Liver (tissue), 8 donors: ENCODE measurements at regions not wholly inside any gene's neighbourhood (a gene's known extent, or its start where the extent isn't known, plus 50 kb on each side); places are given as distances from the start of the nearest gene placed in this dataset.

Experiments used
- DNase-seq: peaks from one replicate; pipeline ENCODE4 v3.0.0-alpha.2; 2017; ENCODE audit warnings: low spot score
- H3K27ac ChIP-seq, 2 donors: one replicate each; pipeline ENCODE4 v1.7.0; 2013; ENCODE audit warnings: inconsistent platforms in 2 of 2, low read length in 2 of 2, control low read depth in 1 of 2, low read depth in 1 of 2, mild to moderate bottlenecking in 1 of 2
- H3K27me3 ChIP-seq, 4 donors: one replicate each; pipeline versions ENCODE4 v1.6.1 to v1.7.0; 2013; ENCODE audit warnings: low read length in 3 of 4, inconsistent platforms in 1 of 4, mild to moderate bottlenecking in 1 of 4, moderate library complexity in 1 of 4; ENCODE audit not compliant: control insufficient read depth in 4 of 4, insufficient read depth in 4 of 4
- H3K36me3 ChIP-seq, 4 donors: one replicate each; pipeline versions ENCODE4 v1.6.1 to v1.7.0; 2013; ENCODE audit warnings: low read length in 3 of 4, mild to moderate bottlenecking in 3 of 4, low read depth in 1 of 4, moderate library complexity in 1 of 4; ENCODE audit not compliant: control insufficient read depth in 4 of 4, insufficient read depth in 3 of 4
- H3K4me1 ChIP-seq, 4 donors: one replicate each; pipeline versions ENCODE4 v1.6.1 to v1.7.0; 2013; ENCODE audit warnings: low read length in 3 of 4, mild to moderate bottlenecking in 3 of 4, moderate library complexity in 1 of 4; ENCODE audit not compliant: control insufficient read depth in 4 of 4, insufficient read depth in 4 of 4
- H3K4me3 ChIP-seq, 3 donors: one replicate each; pipeline versions ENCODE4 v1.6.1 to v1.7.0; 2013; ENCODE audit warnings: low read length in 3 of 3, control low read depth in 1 of 3, low read depth in 1 of 3, mild to moderate bottlenecking in 1 of 3
- H3K9ac ChIP-seq, 2 donors: one replicate each; pipeline ENCODE4 v1.7.0; 2013; ENCODE audit warnings: low read length in 2 of 2, mild to moderate bottlenecking in 2 of 2, moderate library complexity in 2 of 2, control low read depth in 1 of 2, low read depth in 1 of 2
- H3K9me3 ChIP-seq, 4 donors: one replicate each; pipeline versions ENCODE4 v1.6.1 to v1.7.0; 2013; ENCODE audit warnings: low read length in 3 of 4; ENCODE audit not compliant: control insufficient read depth in 4 of 4
- ATF3 ChIP-seq: IDR thresholded peaks from 2 replicates; pipeline ENCODE4 v1.6.1; 2016; ENCODE audit warnings: antibody characterized with exemption
- CTCF ChIP-seq: fragments of 150-350 bp; IDR thresholded peaks from 2 replicates; pipeline ENCODE4 v1.5.1; 2017; ENCODE audit warnings: improper control_type of control experiment, low read depth, low read length; ENCODE audit not compliant: missing input control
- EGR1 ChIP-seq, 2 donors: IDR thresholded peaks; 2 replicates each; pipeline ENCODE4 v1.6.1; 2016 to 2018; ENCODE audit warnings: antibody characterized with exemption in 2 of 2, low read depth in 2 of 2
- FOXA1 ChIP-seq: IDR thresholded peaks from 2 replicates; pipeline ENCODE4 v1.6.1; 2016; ENCODE audit warnings: antibody characterized with exemption
- FOXA2 ChIP-seq: IDR thresholded peaks from 2 replicates; pipeline ENCODE4 v1.6.1; 2016; ENCODE audit warnings: antibody characterized with exemption
- GABPA ChIP-seq, 2 donors: IDR thresholded peaks in 1 of 2; conservative IDR thresholded peaks in 1 of 2; 2 replicates each; pipeline ENCODE4 v1.6.1; 2016; ENCODE audit warnings: antibody characterized with exemption in 2 of 2, mild to moderate bottlenecking in 1 of 2, moderate library complexity in 1 of 2
- HNF4A ChIP-seq, 2 donors: conservative IDR thresholded peaks; 2 replicates each; pipeline ENCODE4 v1.6.1; 2016; ENCODE audit warnings: antibody characterized with exemption in 2 of 2, mild to moderate bottlenecking in 2 of 2
- HNF4G ChIP-seq: IDR thresholded peaks from 2 replicates; pipeline ENCODE4 v1.6.1; 2016; ENCODE audit warnings: antibody characterized with exemption
- JUND ChIP-seq, 2 donors: IDR thresholded peaks; 2 replicates each; pipeline ENCODE4 v1.6.1; 2016; ENCODE audit warnings: antibody characterized with exemption in 2 of 2
- NR2F2 ChIP-seq: IDR thresholded peaks from 2 replicates; pipeline ENCODE4 v1.6.1; 2016; ENCODE audit warnings: antibody characterized with exemption
- RAD21 ChIP-seq, 2 donors: IDR thresholded peaks; 2 replicates each; pipeline ENCODE4 v1.6.1; 2016; ENCODE audit warnings: antibody characterized with exemption in 2 of 2, mild to moderate bottlenecking in 2 of 2
- REST ChIP-seq: IDR thresholded peaks from 2 replicates; pipeline ENCODE4 v1.6.1; 2016; ENCODE audit warnings: antibody characterized with exemption, mild to moderate bottlenecking
- RXRA ChIP-seq, 2 donors: IDR thresholded peaks; 2 replicates each; pipeline ENCODE4 v1.6.1; 2017 to 2018; ENCODE audit warnings: antibody characterized with exemption in 2 of 2, mild to moderate bottlenecking in 1 of 2
- SP1 ChIP-seq: IDR thresholded peaks from 2 replicates; pipeline ENCODE4 v1.6.1; 2018; ENCODE audit warnings: antibody characterized with exemption, mild to moderate bottlenecking
- TAF1 ChIP-seq: conservative IDR thresholded peaks from 2 replicates; pipeline ENCODE4 v1.6.1; 2016; ENCODE audit warnings: antibody characterized with exemption, mild to moderate bottlenecking
- YY1 ChIP-seq: IDR thresholded peaks from 2 replicates; pipeline ENCODE4 v1.6.1; 2016; ENCODE audit warnings: antibody characterized with exemption, mild to moderate bottlenecking
- ZBTB33 ChIP-seq: IDR thresholded peaks from 2 replicates; pipeline ENCODE4 v1.6.1; 2016; ENCODE audit warnings: antibody characterized with exemption
- WGBS: extraction: QIAGEN DNeasy Blood & Tissue Kit; methylation state at CpG from one replicate; pipeline ENCODE4 v1.1.7; 2013; 5-methylcytosine and 5-hydroxymethylcytosine counted together
- TF ChIP-seq, protein P1 (sequence below): IDR thresholded peaks from 2 replicates; pipeline ENCODE4 v1.6.1; 2016; ENCODE audit warnings: antibody characterized with exemption
- donor health status: healthy.
- donor health status: healthy.
- donor health status: healthy.
- donor health status: healthy.
- donor health status: healthy.

GRCh38 chr7:98548971-98549370 lies 68.1 kb upstream of the NPTX2 start:
- Histone ChIP-seq H3K36me3 (no peaks in the 10 kb centered on the region), H3K9me3 (peaks cover 0 to 3% (median 0%) of the 10 kb centered on the region in 4 donors), H3K4me3 (no peak overlapping the region), H3K27ac (no peak overlapping the region), H3K4me1 (no peaks in the 10 kb centered on the region), H3K27me3 (no peaks in the 10 kb centered on the region), H3K9ac (no peak overlapping the region)
- no peak for DNase-seq
- 78% methylated on average over 6 of the region's 6 CpGs for WGBS
- no peak for TF ChIP-seq RAD21 (IDR thresholded peaks at IDR 0.05)
- no peak for TF ChIP-seq EGR1 (IDR thresholded peaks at IDR 0.05; ENCODE audit: low read depth in 2 of 2)
- TF ChIP-seq ZBTB33 = no peak
- no peak for TF ChIP-seq CTCF
- TF ChIP-seq SP1 = no peak
- no peak for TF ChIP-seq YY1
- TF ChIP-seq FOXA2 = no peak
- no peak for TF ChIP-seq NR2F2
- no peak for TF ChIP-seq TAF1
- TF ChIP-seq ATF3 = no peak
- TF ChIP-seq, protein P1, sequence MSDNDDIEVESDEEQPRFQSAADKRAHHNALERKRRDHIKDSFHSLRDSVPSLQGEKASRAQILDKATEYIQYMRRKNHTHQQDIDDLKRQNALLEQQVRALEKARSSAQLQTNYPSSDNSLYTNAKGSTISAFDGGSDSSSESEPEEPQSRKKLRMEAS = no peak
- TF ChIP-seq JUND (IDR thresholded peaks at IDR 0.05) = no peak
- TF ChIP-seq RXRA (IDR thresholded peaks at IDR 0.05) = no peak
- TF ChIP-seq HNF4G = no peak
- no peak for TF ChIP-seq FOXA1
- TF ChIP-seq HNF4A (conservative IDR thresholded peaks at IDR 0.05) = no peak
- no peak for TF ChIP-seq GABPA (IDR thresholded peaks at IDR 0.05 in 1 of 2, conservative IDR thresholded peaks at IDR 0.05 in 1 of 2)
- no peak for TF ChIP-seq REST
